IMR-90 (cell line): ENCODE measurements at regions not wholly inside any gene's neighbourhood (a gene's known extent, or its start where the extent isn't known, plus 50 kb on each side); places are given as distances from the start of the nearest gene placed in this dataset.

Experiments used
- ATAC-seq: fragments of 200-7000 bp; cut with Tn5 transposase; 2 replicates; pipeline ENCODE4 v1.9.1; 2020; ENCODE audit warnings: low read depth, mild to moderate bottlenecking, moderate library complexity
- BruUV-seq: library from RNA; stranded (reverse); fragments of 400-500 nt; replicated peaks from 2 replicates; lab custom pipeline; 2021; lab: Mats Ljungman, UMichigan
- CTCF ChIA-PET: fragments of 300-600 bp; formaldehyde crosslinking; extraction: SDS; loops from one replicate; lab custom pipeline; 2021; ENCODE audit warnings: antibody characterized with exemption; lab: Yijun Ruan, JAX
- POLR2A ChIA-PET: fragments of 300-600 bp; sonication (Branson Sonifier 250); formaldehyde crosslinking; loops from one replicate; lab custom pipeline; 2022; ENCODE audit warnings: antibody characterized with exemption; ENCODE audit not compliant: unreplicated experiment; lab: Charles Lee
- DNase-seq: peaks from one replicate; pipeline ENCODE4 v3.0.0; 2013
- H2AFZ ChIP-seq: replicated peaks from 2 replicates; pipeline ENCODE3; 2013; ENCODE audit warnings: low read length, mild to moderate bottlenecking; ENCODE audit not compliant: poor library complexity
- H2AK5ac ChIP-seq: 2 replicates; pipeline ENCODE4 v1.6.1; 2013; ENCODE audit warnings: low read depth, low read length, inconsistent platforms
- H2AK9ac ChIP-seq: replicated peaks from 2 replicates; pipeline ENCODE3; 2013; ENCODE audit warnings: mild to moderate bottlenecking, low read depth, low read length, moderate library complexity; ENCODE audit not compliant: poor library complexity
- H2BK120ac ChIP-seq: 2 replicates; pipeline ENCODE4 v1.6.1; 2013; ENCODE audit warnings: low read depth, low read length, inconsistent platforms
- H2BK15ac ChIP-seq: 3 replicates; pipeline ENCODE4 v1.6.1; 2013; ENCODE audit warnings: low read depth, low read length, inconsistent platforms
- H2BK20ac ChIP-seq: 2 replicates; pipeline ENCODE4 v1.6.1; 2013; ENCODE audit warnings: low read depth, mild to moderate bottlenecking, inconsistent platforms, low read length, moderate library complexity
- H2BK5ac ChIP-seq: 2 replicates; pipeline ENCODE4 v1.6.1; 2013; ENCODE audit warnings: mild to moderate bottlenecking, low read depth, low read length, inconsistent platforms; ENCODE audit not compliant: poor library complexity, severe bottlenecking
- H3K14ac ChIP-seq: replicated peaks from 2 replicates; pipeline ENCODE4 v1.6.1; 2013; ENCODE audit warnings: low read depth, low read length, inconsistent platforms
- H3K18ac ChIP-seq: 2 replicates; pipeline ENCODE4 v1.6.1; 2013; ENCODE audit warnings: low read depth, low read length, control low read depth
- H3K23ac ChIP-seq: 2 replicates; pipeline ENCODE4 v1.6.1; 2013; ENCODE audit warnings: low read depth, low read length, inconsistent platforms
- H3K27ac ChIP-seq: 2 replicates; pipeline ENCODE4 v1.5.1; 2013; ENCODE audit warnings: mild to moderate bottlenecking, control low read depth, low read length; ENCODE audit not compliant: insufficient read depth
- H3K27me3 ChIP-seq: 2 replicates; pipeline ENCODE4 v1.6.1; 2013; ENCODE audit warnings: low read length; ENCODE audit not compliant: control insufficient read depth, insufficient read depth
- H3K36me3 ChIP-seq: 2 replicates; pipeline ENCODE4 v1.6.1; 2013; ENCODE audit warnings: low read length, mixed read lengths; ENCODE audit not compliant: control insufficient read depth, insufficient read depth
- H3K4ac ChIP-seq: 2 replicates; pipeline ENCODE4 v1.6.1; 2013; ENCODE audit warnings: low read depth, low read length, inconsistent platforms
- H3K4me1 ChIP-seq: 2 replicates; pipeline ENCODE4 v1.6.1; 2013; ENCODE audit warnings: low read length, mixed read lengths; ENCODE audit not compliant: control insufficient read depth, insufficient read depth
- H3K4me2 ChIP-seq: 2 replicates; pipeline ENCODE4 v1.6.1; 2013; ENCODE audit warnings: low read depth, mild to moderate bottlenecking, control low read depth, low read length, moderate library complexity
- H3K4me3 ChIP-seq: 2 replicates; pipeline ENCODE4 v1.5.1; 2013; ENCODE audit warnings: low read depth, mild to moderate bottlenecking, control low read depth, low read length, moderate library complexity; ENCODE audit not compliant: insufficient read depth
- H3K56ac ChIP-seq: 2 replicates; pipeline ENCODE4 v1.6.1; 2013; ENCODE audit warnings: low read length, inconsistent platforms; ENCODE audit not compliant: insufficient read depth; ENCODE audit errors: extremely low read depth
- H3K79me1 ChIP-seq, 2 experiments: 2 replicates each; pipeline ENCODE4 v1.6.1; 2013; ENCODE audit warnings: low read length in 2 of 2, inconsistent platforms in 1 of 2, low read depth in 1 of 2
- H3K9ac ChIP-seq: 2 replicates; pipeline ENCODE4 v1.6.1; 2013; ENCODE audit warnings: low read depth, low read length, control low read depth
- H3K9me1 ChIP-seq: 2 replicates; pipeline ENCODE4 v1.6.1; 2013; ENCODE audit warnings: low read length, inconsistent platforms; ENCODE audit not compliant: insufficient read depth
- H3K9me3 ChIP-seq: 2 replicates; pipeline ENCODE4 v1.6.1; 2013; ENCODE audit warnings: low read length; ENCODE audit not compliant: control insufficient read depth, insufficient read depth
- H4K20me1 ChIP-seq: 2 replicates; pipeline ENCODE4 v1.6.1; 2013; ENCODE audit warnings: low read length, inconsistent platforms; ENCODE audit not compliant: insufficient read depth
- H4K5ac ChIP-seq: 2 replicates; pipeline ENCODE4 v1.6.1; 2013; ENCODE audit warnings: mild to moderate bottlenecking, low read depth, low read length, control low read depth
- H4K8ac ChIP-seq, 2 experiments: 2 replicates each; pipeline ENCODE4 v1.6.1; 2013; ENCODE audit warnings: low read depth in 2 of 2, low read length in 2 of 2, control low read depth in 1 of 2, inconsistent platforms in 1 of 2
- H4K91ac ChIP-seq: 2 replicates; pipeline ENCODE4 v1.6.1; 2013; ENCODE audit warnings: low read depth, low read length, inconsistent platforms; ENCODE audit not compliant: insufficient read depth
- USF2 ChIP-seq: fragments of 150-350 bp; IDR thresholded peaks from 2 replicates; pipeline ENCODE4 v1.6.1; 2017; ENCODE audit warnings: mild to moderate bottlenecking, antibody characterized with exemption, low read length, low read depth
- WGBS, 2 experiments: methylation state at CpG; one replicate each; pipeline versions ENCODE4 v1.1.5 to v1.1.7; 2013; ENCODE audit warnings: missing lambda C conversion rate in 2 of 2; ENCODE audit not compliant: insufficient read length in 1 of 2; ENCODE audit errors: extremely low coverage in 2 of 2; 5-methylcytosine and 5-hydroxymethylcytosine counted together
- dilution Hi-C: fragments of 300-500 bp; cut with HindIII; formaldehyde crosslinking; loops from one replicate; pipeline ENCODE4 v1.14.3; 2018; ENCODE audit warnings: low sequenced_read_pairs; ENCODE audit not compliant: unreplicated experiment
- in situ Hi-C: fragments of 300-500 bp; cut with MboI; formaldehyde crosslinking; loops from 3 replicates; pipeline ENCODE4 v1.14.3; 2019; ENCODE audit warnings: low sequenced_read_pairs, inconsistent platforms, mixed read lengths
- intact Hi-C: fragments of 100-400 bp; cut with micrococcal nuclease; formaldehyde crosslinking; loops from 2 replicates; pipeline ENCODE4 v1.10.0; 2022

GRCh38 chr11:42444406-42444805 is 867.4 kb upstream of the API5 start:
- no peak overlapping the region for H2AFZ ChIP-seq
- H4K91ac ChIP-seq, result no peak overlapping the region
- dilution Hi-C loops, result no loop called here
- H3K4me1 ChIP-seq, result no peaks in the 10 kb centered on the region
- no peaks in the 10 kb centered on the region; the same call in 1 of the 2 replicates for H3K9me3 ChIP-seq
- WGBS, 2 experiments, result no CpG with 5 or more reads among the region's 4 CpGs
- H2BK5ac ChIP-seq, result no peak overlapping the region
- no peak for ATAC-seq
- H3K4me2 ChIP-seq, result no peak overlapping the region
- H3K23ac ChIP-seq, result no peak overlapping the region
- in situ Hi-C loops, result no loop called here
- H2AK9ac ChIP-seq, result no peak overlapping the region
- H3K18ac ChIP-seq, result no peak overlapping the region
- no TSS peak for BruUV-seq
- POLR2A ChIA-PET, result no interaction called here
- H3K56ac ChIP-seq, result no peak overlapping the region
- intact Hi-C loops, result no loop called here
- H3K9me1 ChIP-seq, result no peaks in the 10 kb centered on the region
- no peak overlapping the region for H2BK20ac ChIP-seq
- H3K9ac ChIP-seq, result no peak overlapping the region
- no peaks in the 10 kb centered on the region for H3K27me3 ChIP-seq
- no peak for TF ChIP-seq USF2
- DNase-seq, result no peak
- H3K4ac ChIP-seq, result no peak overlapping the region
- no peak overlapping the region for H3K14ac ChIP-seq
- H4K20me1 ChIP-seq, result no peaks in the 10 kb centered on the region
- no peak overlapping the region for H3K27ac ChIP-seq
- H3K79me1 ChIP-seq, result no peaks in the 10 kb centered on the region
- H4K8ac ChIP-seq, result no peak overlapping the region
- no peak overlapping the region for H2BK120ac ChIP-seq
- CTCF ChIA-PET, result no interaction called here
- H3K4me3 ChIP-seq, result no peak overlapping the region
- H2BK15ac ChIP-seq, result no peak overlapping the region
- H2AK5ac ChIP-seq, result no peak overlapping the region
- no peak overlapping the region for H4K5ac ChIP-seq
- H3K36me3 ChIP-seq, result no peaks in the 10 kb centered on the region
